Stimulated activated memory B cell treated with anti-CD40 and anti-IgM and Interleukin-4, amounts not matched to agents 10 μg/mL and 1 μg/mL and 100 μg/mL, for 72 hours (primary cell): ENCODE measurements at regions not wholly inside any gene's neighbourhood (a gene's known extent, or its start where the extent isn't known, plus 50 kb on each side); places are given as distances from the start of the nearest gene placed in this dataset.
"Not testable (repeated sequence)": the region's sequence is repeated elsewhere in the genome, so short reads cannot be mapped to it uniquely, and the experiment has no call there.

Experiments used
- ATAC-seq: fragments of 150-1000 bp; cut with Tn5 transposase; 2 replicates; pipeline ENCODE4 v1.10.0; 2021
- H3K27ac Mint-ChIP-seq: one replicate; pipeline ENCODE4 v1.8.0; 2022; ENCODE audit warnings: mild to moderate bottlenecking, mixed read lengths
- H3K27me3 Mint-ChIP-seq: one replicate; pipeline ENCODE4 v1.8.0; 2022; ENCODE audit warnings: mixed read lengths
- H3K36me3 Mint-ChIP-seq: one replicate; pipeline ENCODE4 v1.8.0; 2022; ENCODE audit warnings: mixed read lengths
- H3K4me1 Mint-ChIP-seq: one replicate; pipeline ENCODE4 v1.8.0; 2022; ENCODE audit warnings: mixed read lengths
- H3K4me3 Mint-ChIP-seq: one replicate; pipeline ENCODE4 v1.8.0; 2022; ENCODE audit warnings: mild to moderate bottlenecking, moderate library complexity, mixed read lengths
- H3K9me3 Mint-ChIP-seq: one replicate; pipeline ENCODE4 v1.8.0; 2022; ENCODE audit warnings: mixed read lengths

- Mint-ChIP-seq H3K27me3 (peaks cover 12% of the 10 kb centered on the region), H3K27ac (no peak overlapping the region), H3K4me3 (no peak overlapping the region), H3K4me1 (peaks cover 34% of the 10 kb centered on the region), H3K36me3 (no peaks in the 10 kb centered on the region), H3K9me3 (peaks cover 2% of the 10 kb centered on the region)
- no peak for ATAC-seq
These were observed 202.3 kb upstream of the PROK2 start for GRCh38 chr3:71987089-71987735.

- H3K36me3 Mint-ChIP-seq: no peaks in the 10 kb centered on the region
- no peak overlapping the region for H3K27ac Mint-ChIP-seq
- H3K27me3 Mint-ChIP-seq: peaks cover 12% of the 10 kb centered on the region
- peaks cover 2% of the 10 kb centered on the region for H3K9me3 Mint-ChIP-seq
- H3K4me1 Mint-ChIP-seq: peaks cover 37% of the 10 kb centered on the region
- H3K4me3 Mint-ChIP-seq: no peak overlapping the region
- ATAC-seq: no peak
These were observed 201.7 kb upstream of the PROK2 start for GRCh38 chr3:71986606-71987005.

GRCh38 chr3:71984843-71985613, 200.1 kb upstream of the PROK2 start:
- ATAC-seq: peak; percentile 89
- H3K36me3 Mint-ChIP-seq: no peaks in the 10 kb centered on the region
- peak overlapping the region; percentile 27 for H3K4me3 Mint-ChIP-seq
- peaks cover 12% of the 10 kb centered on the region for H3K27me3 Mint-ChIP-seq
- peaks cover 37% of the 10 kb centered on the region for H3K4me1 Mint-ChIP-seq
- H3K27ac Mint-ChIP-seq: peak overlapping the region; percentile 43
- no peaks in the 10 kb centered on the region for H3K9me3 Mint-ChIP-seq

- Mint-ChIP-seq H3K4me1 (peaks cover 42% of the 10 kb centered on the region), H3K36me3 (no peaks in the 10 kb centered on the region), H3K27ac (peak overlapping the region; percentile 59), H3K4me3 (no peak overlapping the region), H3K27me3 (peaks cover 24% of the 10 kb centered on the region), H3K9me3 (no peaks in the 10 kb centered on the region)
- ATAC-seq: no peak
These were observed 198.7 kb upstream of the PROK2 start for GRCh38 chr3:71983694-71984093.

- H3K4me1 Mint-ChIP-seq: peaks cover 47% of the 10 kb centered on the region
- H3K9me3 Mint-ChIP-seq, ATAC-seq, H3K4me3 Mint-ChIP-seq, H3K36me3 Mint-ChIP-seq: not testable (repeated sequence)
- peaks cover 34% of the 10 kb centered on the region for H3K27me3 Mint-ChIP-seq
- H3K27ac Mint-ChIP-seq: peak overlapping the region; percentile 64
These were observed 197.7 kb upstream of the PROK2 start for GRCh38 chr3:71982506-71983258.

GRCh38 chr3:71979175-71979574, 194.2 kb upstream of the PROK2 start:
- Mint-ChIP-seq H3K36me3 (no peaks in the 10 kb centered on the region), H3K4me3 (no peak overlapping the region), H3K27ac (no peak overlapping the region), H3K9me3 (no peaks in the 10 kb centered on the region), H3K27me3 (peaks cover 66% of the 10 kb centered on the region), H3K4me1 (peaks cover 35% of the 10 kb centered on the region)
- no peak for ATAC-seq

- ATAC-seq: peak; percentile 82
- Mint-ChIP-seq H3K27me3 (peaks cover 62% of the 10 kb centered on the region), H3K9me3 (no peaks in the 10 kb centered on the region), H3K4me1 (peaks cover 27% of the 10 kb centered on the region), H3K4me3 (peak overlapping the region; percentile 37), H3K27ac (no peak overlapping the region), H3K36me3 (no peaks in the 10 kb centered on the region)
These were observed 193.3 kb upstream of the PROK2 start for GRCh38 chr3:71978150-71978721.

- H3K27me3 Mint-ChIP-seq: peaks cover 68% of the 10 kb centered on the region
- H3K9me3 Mint-ChIP-seq: no peaks in the 10 kb centered on the region
- H3K4me1 Mint-ChIP-seq: peaks cover 25% of the 10 kb centered on the region
- ATAC-seq: no peak
- H3K4me3 Mint-ChIP-seq: no peak overlapping the region
- no peaks in the 10 kb centered on the region for H3K36me3 Mint-ChIP-seq
- no peak overlapping the region for H3K27ac Mint-ChIP-seq
These were observed 192.6 kb upstream of the PROK2 start for GRCh38 chr3:71977525-71977924.

- ATAC-seq: no peak
- Mint-ChIP-seq H3K4me3 (no peak overlapping the region), H3K27me3 (peaks cover 76% of the 10 kb centered on the region), H3K27ac (no peak overlapping the region), H3K4me1 (peaks cover 19% of the 10 kb centered on the region), H3K9me3 (no peaks in the 10 kb centered on the region), H3K36me3 (no peaks in the 10 kb centered on the region)
These were observed 190.6 kb upstream of the PROK2 start for GRCh38 chr3:71975573-71975972.

GRCh38 chr3:71974786-71975185, 189.8 kb upstream of the PROK2 start:
- ATAC-seq: no peak
- H3K9me3 Mint-ChIP-seq: no peaks in the 10 kb centered on the region
- H3K4me3 Mint-ChIP-seq: no peak overlapping the region
- no peak overlapping the region for H3K27ac Mint-ChIP-seq
- peaks cover 19% of the 10 kb centered on the region for H3K4me1 Mint-ChIP-seq
- H3K36me3 Mint-ChIP-seq: no peaks in the 10 kb centered on the region
- peaks cover 76% of the 10 kb centered on the region for H3K27me3 Mint-ChIP-seq

GRCh38 chr3:71973274-71974030, 188.5 kb upstream of the PROK2 start:
- no peak for ATAC-seq
- Mint-ChIP-seq H3K27me3 (peaks cover 63% of the 10 kb centered on the region), H3K9me3 (no peaks in the 10 kb centered on the region)

GRCh38 chr3:71972031-71972430, 187.1 kb upstream of the PROK2 start:
- H3K27ac Mint-ChIP-seq: no peak overlapping the region

More at GRCh38 chr3:71973274-71974030, 188.5 kb upstream of the PROK2 start:
- Mint-ChIP-seq H3K4me1 (peaks cover 12% of the 10 kb centered on the region), H3K27ac (no peak overlapping the region), H3K36me3 (no peaks in the 10 kb centered on the region), H3K4me3 (no peak overlapping the region)

GRCh38 chr3:71968544-71968943, 183.6 kb upstream of the PROK2 start:
- Mint-ChIP-seq H3K9me3 (no peaks in the 10 kb centered on the region), H3K27ac (no peak overlapping the region), H3K4me3 (no peak overlapping the region), H3K27me3 (peaks cover 49% of the 10 kb centered on the region), H3K4me1 (no peaks in the 10 kb centered on the region), H3K36me3 (no peaks in the 10 kb centered on the region)
- ATAC-seq: no peak

More at GRCh38 chr3:71972031-71972430, 187.1 kb upstream of the PROK2 start:
- Mint-ChIP-seq H3K4me3 (no peak overlapping the region), H3K9me3 (no peaks in the 10 kb centered on the region), H3K36me3 (no peaks in the 10 kb centered on the region), H3K4me1 (no peaks in the 10 kb centered on the region), H3K27me3 (peaks cover 51% of the 10 kb centered on the region)
- peak; percentile 34 for ATAC-seq

GRCh38 chr3:71966185-71966584, 181.2 kb upstream of the PROK2 start:
- no peak overlapping the region for H3K4me3 Mint-ChIP-seq
- peaks cover 40% of the 10 kb centered on the region for H3K27me3 Mint-ChIP-seq
- no peaks in the 10 kb centered on the region for H3K4me1 Mint-ChIP-seq
- no peak for ATAC-seq
- H3K27ac Mint-ChIP-seq: no peak overlapping the region
- H3K36me3 Mint-ChIP-seq: no peaks in the 10 kb centered on the region
- no peaks in the 10 kb centered on the region for H3K9me3 Mint-ChIP-seq
